ENCODE measurements at regions not wholly inside any gene's neighbourhood (a gene's known extent, or its start where the extent isn't known, plus 50 kb on each side); places are given as distances from the start of the nearest gene placed in this dataset.
"Not testable (repeated sequence)": the region's sequence is repeated elsewhere in the genome, so short reads cannot be mapped to it uniquely, and the experiment has no call there.

- no peak for DNase-seq
Observed at GRCh38 chr2:173545364-173545763, 190.7 kb downstream of the CDCA7 start.

- DNase-seq, result no peak
Observed at GRCh38 chr2:173547499-173547898, 192.8 kb downstream of the CDCA7 start.

- no peak for DNase-seq
Observed at GRCh38 chr2:173550143-173550542, 195.5 kb downstream of the CDCA7 start.

- no peak for DNase-seq
Observed at GRCh38 chr2:173552531-173552930, 197.9 kb downstream of the CDCA7 start.

GRCh38 chr2:173553593-173553992, 198.9 kb downstream of the CDCA7 start:
- no peak for DNase-seq

GRCh38 chr2:173555833-173556232, 201.2 kb downstream of the CDCA7 start:
- no peak for DNase-seq

- no peak for DNase-seq
Observed at GRCh38 chr2:173556816-173557215, 202.1 kb downstream of the CDCA7 start.

GRCh38 chr2:173557497-173557896, 202.8 kb downstream of the CDCA7 start:
- no peak for DNase-seq

- DNase-seq, result no peak
Observed at GRCh38 chr2:173567493-173567892, 212.8 kb downstream of the CDCA7 start.

DNA sequence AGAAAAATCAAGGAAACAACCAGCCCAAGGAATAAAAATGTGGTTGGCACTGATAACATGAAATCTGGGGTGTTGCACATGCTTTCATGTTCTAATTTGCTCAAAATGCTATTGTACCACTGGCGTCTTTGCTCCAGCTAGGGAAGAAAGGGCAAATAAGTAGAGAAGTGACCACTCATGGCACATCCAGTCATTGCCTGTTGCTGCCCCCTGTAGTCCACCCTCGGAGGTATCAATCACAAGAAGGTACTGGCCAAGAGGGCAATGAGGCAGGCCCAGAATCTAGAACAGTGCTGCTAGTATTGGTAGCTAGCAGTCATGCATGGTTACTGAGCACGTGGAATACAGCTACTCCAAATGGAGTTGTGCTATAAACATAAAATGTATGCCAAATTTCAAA, 213.4 kb downstream of the CDCA7 start:
- peak in 2 of 56 donors; percentile 2 to 6 for DNase-seq

DNA sequence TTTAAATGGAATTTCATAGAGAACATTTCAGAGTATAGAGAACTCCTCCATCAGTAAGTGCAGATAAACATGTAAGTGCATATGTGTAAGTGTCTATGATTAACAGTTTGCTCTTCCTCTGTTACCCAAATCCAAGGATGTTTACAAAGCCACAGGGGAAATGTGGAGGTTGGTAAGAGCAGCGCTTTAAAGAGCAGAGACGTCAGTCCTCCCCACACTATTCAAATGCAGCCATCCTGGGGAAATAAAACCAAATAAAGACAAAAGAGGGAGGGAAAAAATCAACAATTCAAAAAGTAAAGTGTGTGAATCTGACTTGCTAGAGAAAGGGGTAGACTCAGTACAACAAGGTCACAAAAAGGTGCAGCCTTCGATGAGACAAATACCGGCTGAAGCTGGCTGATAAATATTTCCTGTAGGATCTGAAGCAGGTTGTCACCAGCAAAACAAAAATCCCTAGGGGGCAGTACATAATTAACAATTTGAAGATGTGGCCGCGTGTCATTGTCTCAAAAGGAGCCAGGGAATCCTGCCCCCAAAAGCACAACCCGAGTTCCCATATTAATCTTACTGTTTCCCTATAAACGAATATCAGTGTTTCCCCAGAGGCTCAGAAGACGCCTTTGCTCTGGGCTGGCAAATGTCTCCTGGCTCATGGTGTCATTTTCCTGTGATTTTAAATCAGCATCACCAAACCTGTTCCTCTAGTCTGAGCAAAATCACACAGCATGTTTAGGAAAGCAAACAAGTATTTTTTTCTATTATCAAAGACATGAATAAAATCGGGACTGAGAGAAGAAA, 216.5 kb downstream of the CDCA7 start:
- peak in 12 of 56 donors; percentile 0 to 25 (median 3) for DNase-seq

- DNase-seq, result no peak
Observed at GRCh38 chr2:173571887-173572680, 217.4 kb downstream of the CDCA7 start.

DNA sequence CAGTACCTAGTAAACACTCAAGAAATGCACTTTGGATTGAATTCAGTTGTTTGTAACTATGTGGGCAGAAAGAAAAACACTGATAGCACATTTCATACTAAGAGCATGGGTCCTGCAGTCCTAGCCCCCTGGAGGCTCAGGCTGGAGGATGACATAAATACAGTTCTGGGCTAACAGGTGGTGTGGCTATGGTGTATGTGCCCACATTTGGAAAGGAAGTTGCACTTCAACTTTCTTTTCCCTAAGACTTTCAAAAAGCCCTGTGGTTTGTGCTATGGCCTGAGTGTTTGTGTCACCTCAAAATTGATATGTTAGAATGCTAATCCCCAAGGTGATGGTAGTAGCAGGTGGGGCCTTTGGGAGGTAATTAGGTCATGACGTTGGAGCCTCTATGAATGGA, 218.2 kb downstream of the CDCA7 start:
- DNase-seq, result no peak

- DNase-seq, result not testable (repeated sequence)
Observed at GRCh38 chr2:173573782-173574181, 219.1 kb downstream of the CDCA7 start.

DNA sequence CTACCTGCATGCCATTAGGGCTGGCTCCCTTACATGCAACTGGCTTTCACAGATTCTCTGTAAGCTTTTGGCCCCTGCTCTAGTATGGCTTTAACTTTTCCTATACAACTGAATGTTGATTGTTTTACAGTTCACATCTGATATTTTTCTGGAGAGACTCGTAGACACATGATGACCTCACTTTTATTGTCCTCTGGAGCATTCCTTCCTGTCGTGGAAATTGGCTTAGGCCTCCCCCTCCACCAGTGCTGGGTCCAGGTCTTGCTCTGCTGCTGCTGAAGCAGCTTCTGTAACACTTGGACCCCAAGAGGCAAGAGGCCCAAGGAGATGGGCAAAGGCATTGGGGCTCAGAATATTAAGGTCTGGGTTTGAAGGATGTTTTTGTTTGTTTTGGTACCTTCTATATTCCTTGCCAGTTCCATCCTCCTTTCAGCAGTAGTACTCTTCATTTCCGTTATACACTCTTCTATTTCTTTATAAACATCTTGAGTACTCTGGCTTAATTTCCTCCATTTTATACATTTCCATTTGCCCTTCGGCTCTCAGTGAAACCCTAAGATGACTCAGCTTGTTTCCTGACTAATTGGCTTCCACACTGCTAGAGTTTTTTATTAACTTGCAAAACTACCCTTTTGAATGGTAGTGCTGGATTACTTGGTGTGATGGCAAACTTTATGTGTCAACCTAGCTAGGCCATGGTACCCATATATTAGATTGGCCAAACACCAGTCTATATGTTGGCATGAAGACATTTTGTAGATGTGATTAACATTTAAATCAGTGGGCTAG, 219.8 kb downstream of the CDCA7 start:
- no peak for DNase-seq

DNA sequence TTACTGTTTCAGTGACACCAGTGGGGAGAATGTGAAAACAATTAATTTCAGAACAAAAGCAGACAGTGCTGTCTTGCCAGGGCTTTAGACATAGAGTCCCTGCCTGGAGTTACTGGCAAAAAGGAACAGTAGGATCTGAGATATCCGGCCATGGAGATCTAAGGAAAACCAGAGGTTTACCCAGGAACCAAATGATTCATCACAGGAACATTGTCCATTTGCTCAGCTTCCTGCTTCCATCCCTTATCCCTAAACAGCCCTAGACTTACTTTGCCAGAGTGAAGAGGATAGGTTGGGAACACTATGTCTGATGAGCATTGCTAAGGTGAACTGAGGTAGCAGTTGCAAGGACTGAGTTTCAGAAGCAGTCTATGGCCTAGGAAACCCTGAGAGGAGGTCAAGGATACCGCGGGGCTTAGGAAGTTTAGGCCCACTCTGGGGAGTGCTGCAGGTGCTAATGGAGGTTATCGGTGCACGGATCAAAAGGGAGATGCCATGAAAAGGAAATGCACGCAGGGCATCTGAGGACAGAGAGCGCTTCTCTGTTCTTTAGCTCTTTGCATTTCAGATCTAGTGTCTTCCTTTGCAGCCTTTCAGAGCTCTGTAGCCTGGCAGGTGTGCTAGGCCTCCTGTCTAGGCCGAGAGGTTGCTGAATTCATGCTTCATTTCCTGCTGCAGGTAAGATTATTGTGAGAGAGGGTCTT, 223.9 kb downstream of the CDCA7 start:
- no peak for DNase-seq

DNA sequence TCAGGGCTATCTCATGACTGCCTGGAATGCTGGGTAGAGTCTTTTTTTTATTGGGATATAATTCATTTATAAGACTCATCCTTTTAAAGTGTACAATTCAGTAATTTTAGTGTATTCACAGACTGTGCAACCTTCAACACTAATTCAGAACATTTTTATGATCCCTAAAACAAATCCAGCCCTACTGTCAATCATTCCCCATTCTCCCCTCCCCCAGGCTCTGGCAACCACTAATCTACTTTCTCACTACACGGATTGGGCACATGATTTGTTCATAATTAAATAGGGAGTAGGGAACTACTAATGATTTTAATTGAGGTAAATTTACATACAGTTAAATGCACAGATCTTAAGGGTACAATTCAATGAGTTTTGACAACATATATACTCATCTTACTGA, 225.7 kb downstream of the CDCA7 start:
- no peak for DNase-seq

DNA sequence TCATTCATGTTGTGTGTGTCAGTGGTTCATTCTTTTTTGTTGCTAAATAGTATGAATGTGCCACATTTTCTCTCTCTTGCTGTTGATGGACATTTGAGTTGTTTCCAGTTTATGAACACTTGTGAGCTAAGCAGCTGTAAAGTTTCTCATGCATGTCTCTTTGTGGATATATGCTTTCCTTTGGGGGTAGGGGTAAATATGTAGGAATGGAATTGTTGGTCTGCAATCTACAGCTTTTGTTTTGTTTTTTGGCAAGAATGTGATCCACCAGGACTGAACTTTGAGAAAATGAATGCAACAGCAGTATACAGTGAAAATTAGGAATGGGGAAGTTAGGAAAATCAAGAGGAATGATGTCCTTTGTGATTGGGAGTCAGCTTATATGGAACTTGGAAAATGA, 226.3 kb downstream of the CDCA7 start:
- no peak for DNase-seq

- DNase-seq, result no peak
Observed at GRCh38 chr2:173583196-173583595, 228.5 kb downstream of the CDCA7 start.

DNA sequence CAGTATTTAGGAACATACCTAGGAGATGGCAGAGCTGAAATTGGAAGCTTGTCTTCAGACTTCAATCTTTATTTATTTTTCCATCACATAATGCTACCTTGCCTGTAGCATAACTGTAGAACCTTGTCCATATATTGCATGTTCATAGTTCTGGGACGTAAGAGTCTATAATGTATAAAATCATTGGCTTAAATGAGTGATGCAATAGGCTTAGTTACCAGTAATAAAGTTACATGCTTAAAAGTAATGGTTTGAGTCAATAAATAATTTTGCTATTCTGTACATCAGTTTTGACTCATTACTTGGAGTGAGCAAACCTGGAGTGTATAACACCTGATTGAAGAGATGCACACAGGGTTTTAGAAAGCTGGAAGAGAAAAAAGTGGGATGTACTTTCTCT, 229.3 kb downstream of the CDCA7 start:
- DNase-seq, result no peak

Measured in nucleus accumbens (tissue), 56 donors.